ENCODE measurements at regions not wholly inside any gene's neighbourhood (a gene's known extent, or its start where the extent isn't known, plus 50 kb on each side); places are given as distances from the start of the nearest gene placed in this dataset.

- TF ChIP-seq GABPA (IDR thresholded peaks at IDR 0.05; ENCODE audit: low read depth, low read length) (no peak), GABPA (CRISPR knock-in tag; IDR thresholded peaks at IDR 0.05; ENCODE audit: low read depth) (no peak), NFYC (CRISPR knock-in tag; IDR thresholded peaks at IDR 0.05) (no peak), ZNF274 (CRISPR knock-in tag; IDR thresholded peaks at IDR 0.05) (no peak), MXD4 (CRISPR knock-in tag; IDR thresholded peaks at IDR 0.05) (no peak), MAFF (IDR thresholded peaks at IDR 0.05; ENCODE audit: low read depth, low read length) (no peak), ZNF513 (CRISPR knock-in tag; conservative IDR thresholded peaks at IDR 0.05) (no peak), MLXIP (CRISPR knock-in tag; IDR thresholded peaks at IDR 0.05; ENCODE audit: borderline replicate concordance) (no peak), FOXM1 (CRISPR knock-in tag; IDR thresholded peaks at IDR 0.05) (no peak), HOXA3 (CRISPR knock-in tag; IDR thresholded peaks at IDR 0.05) (no peak), ZNF335 (CRISPR knock-in tag; IDR thresholded peaks at IDR 0.05) (no peak), ZNF276 (CRISPR knock-in tag; IDR thresholded peaks at IDR 0.05; ENCODE audit: low read depth) (no peak), SMC3 (IDR thresholded peaks at IDR 0.05; ENCODE audit: low read length) (peak; percentile 56; the same call in 1 of the 2 replicates), SMARCC2 (IDR thresholded peaks at IDR 0.05) (no peak), CTCF (CRISPR knock-in tag; IDR thresholded peaks at IDR 0.05) (peak; percentile 76)
These were observed 80.7 kb upstream of the MEX3C start for GRCh38 chr18:51278045-51278649.

Data from HepG2 (cell line).